HL-60 (cell line): ENCODE measurements at regions not wholly inside any gene's neighbourhood (a gene's known extent, or its start where the extent isn't known, plus 50 kb on each side); places are given as distances from the start of the nearest gene placed in this dataset.

Source experiments
- DNase-seq, 2 experiments: peaks; one replicate each; pipeline ENCODE4 v3.0.0-alpha.2; 2010 to 2020; ENCODE audit warnings: low read depth in 1 of 2, low spot score in 1 of 2
- H3K27ac ChIP-seq: fragments of 250-450 bp; sonication (Bioruptor Pico); replicated peaks from 2 replicates; pipeline ENCODE4 v1.5.1; 2020; ENCODE audit warnings: mild to moderate bottlenecking, moderate library complexity
- H3K27me3 ChIP-seq: fragments of 250-450 bp; sonication (Bioruptor Pico); 2 replicates; pipeline ENCODE4 v1.5.1; 2021; ENCODE audit warnings: mild to moderate bottlenecking, moderate library complexity; ENCODE audit not compliant: insufficient read depth, poor library complexity, severe bottlenecking
- H3K4me3 ChIP-seq: replicated peaks from 2 replicates; pipeline ENCODE4 v1.5.1; 2011; ENCODE audit warnings: mild to moderate bottlenecking, control low read depth, low read length; ENCODE audit not compliant: insufficient read depth
- CTCF ChIP-seq: IDR thresholded peaks from one replicate; pipeline ENCODE4 v1.5.1; 2011; ENCODE audit warnings: low read length, control low read depth, inconsistent platforms; ENCODE audit not compliant: insufficient read depth
- GABPA ChIP-seq: IDR thresholded peaks from 2 replicates; pipeline ENCODE4 v1.6.1; 2012; ENCODE audit warnings: low read depth
- POLR2AphosphoS5 ChIP-seq: IDR thresholded peaks from 2 replicates; pipeline ENCODE4 v1.6.1; 2012; ENCODE audit warnings: low read depth
- REST ChIP-seq: IDR thresholded peaks from 2 replicates; pipeline ENCODE4 v1.6.1; 2012; ENCODE audit warnings: low read depth; ENCODE audit not compliant: insufficient replicate concordance
- SPI1 ChIP-seq: IDR thresholded peaks from 2 replicates; pipeline ENCODE4 v1.6.1; 2012; ENCODE audit warnings: low read depth, mild to moderate bottlenecking, borderline replicate concordance

- TF ChIP-seq REST, result no peak
- TF ChIP-seq CTCF, result no peak
- no peak for TF ChIP-seq GABPA
- TF ChIP-seq POLR2AphosphoS5, result no peak
- TF ChIP-seq SPI1, result no peak
- no peaks in the 10 kb centered on the region for H3K27me3 ChIP-seq
- no peak overlapping the region for H3K4me3 ChIP-seq
- no peak overlapping the region for H3K27ac ChIP-seq
- DNase-seq, result no peak
Observed at GRCh38 chr5:136924490-136924889, 559.1 kb upstream of the TRPC7 start.

GRCh38 chr5:136910625-136911024, 545.3 kb upstream of the TRPC7 start:
- DNase-seq, result no peak
- TF ChIP-seq REST, result no peak
- TF ChIP-seq SPI1, result no peak
- TF ChIP-seq GABPA, result no peak
- TF ChIP-seq CTCF, result no peak
- no peak for TF ChIP-seq POLR2AphosphoS5
- no peaks in the 10 kb centered on the region for H3K27me3 ChIP-seq

DNA sequence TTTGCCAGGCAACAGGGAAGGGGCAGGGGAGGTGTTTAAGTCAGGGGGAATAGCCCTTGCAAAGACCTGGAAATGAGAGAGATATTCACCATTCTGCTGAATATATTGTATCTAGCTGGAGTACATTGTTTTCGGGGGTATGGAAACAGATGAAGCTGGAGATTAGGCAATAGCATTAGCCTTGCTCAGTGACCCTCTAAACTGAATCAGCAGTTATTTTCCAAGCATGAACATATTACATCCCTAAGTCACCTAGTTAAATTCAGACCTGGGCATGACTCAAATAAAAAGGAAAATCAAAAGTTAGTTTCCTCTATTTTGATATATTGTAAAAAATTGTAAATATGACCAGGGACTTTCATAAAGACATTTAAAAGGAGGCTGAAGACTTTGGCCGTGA, 544.6 kb upstream of the TRPC7 start:
- TF ChIP-seq POLR2AphosphoS5 (no peak), SPI1 (no peak), CTCF (no peak), REST (no peak), GABPA (no peak)
- H3K27me3 ChIP-seq, result no peaks in the 10 kb centered on the region
- H3K27ac ChIP-seq, result no peak overlapping the region
- no peak for DNase-seq
- no peak overlapping the region for H3K4me3 ChIP-seq

More at GRCh38 chr5:136910625-136911024, 545.3 kb upstream of the TRPC7 start:
- Histone ChIP-seq H3K27ac (no peak overlapping the region), H3K4me3 (no peak overlapping the region)
